Karpas-422 (cell line): ENCODE measurements at regions not wholly inside any gene's neighbourhood (a gene's known extent, or its start where the extent isn't known, plus 50 kb on each side); places are given as distances from the start of the nearest gene placed in this dataset.
"Not testable (repeated sequence)": the region's sequence is repeated elsewhere in the genome, so short reads cannot be mapped to it uniquely, and the experiment has no call there.

Source experiments
- DNase-seq: peaks from one replicate; pipeline ENCODE4 v3.0.0-alpha.2; 2015
- H2AFZ ChIP-seq: fragments of 200-600 bp; sonication (generic); 2 replicates; pipeline ENCODE4 v1.6.1; 2014; ENCODE audit warnings: antibody characterized with exemption, low read length, mixed read lengths
- H3K27ac ChIP-seq: fragments of 200-600 bp; sonication (generic); 2 replicates; pipeline ENCODE4 v1.5.1; 2014; ENCODE audit warnings: mild to moderate bottlenecking, low read length, moderate library complexity
- H3K27me3 ChIP-seq: fragments of 200-600 bp; sonication (generic); 2 replicates; pipeline ENCODE4 v1.6.1; 2014; ENCODE audit warnings: low read length, mixed read lengths
- H3K36me3 ChIP-seq: fragments of 200-600 bp; sonication (generic); 2 replicates; pipeline ENCODE4 v1.6.1; 2014; ENCODE audit warnings: low read length, mixed read lengths; ENCODE audit not compliant: insufficient read depth
- H3K4me1 ChIP-seq: fragments of 200-600 bp; sonication (generic); 2 replicates; pipeline ENCODE4 v1.6.1; 2014; ENCODE audit warnings: mild to moderate bottlenecking, low read length, mixed read lengths
- H3K4me2 ChIP-seq: fragments of 200-600 bp; sonication (generic); 2 replicates; pipeline ENCODE4 v1.6.1; 2014; ENCODE audit warnings: low read length, low read depth, mild to moderate bottlenecking; ENCODE audit not compliant: poor library complexity, severe bottlenecking
- H3K4me3 ChIP-seq: fragments of 200-600 bp; sonication (generic); 2 replicates; pipeline ENCODE4 v1.5.1; 2014; ENCODE audit warnings: mild to moderate bottlenecking, antibody characterized with exemption, low read length, mixed read lengths
- H3K79me2 ChIP-seq: fragments of 200-600 bp; sonication (generic); 2 replicates; pipeline ENCODE4 v1.6.1; 2014; ENCODE audit warnings: mild to moderate bottlenecking, low read length, mixed read lengths
- H3K9ac ChIP-seq: fragments of 200-600 bp; sonication (generic); 2 replicates; pipeline ENCODE4 v1.6.0; 2014; ENCODE audit warnings: low read length
- H3K9me2 ChIP-seq: fragments of 200-600 bp; sonication (generic), shearing (Covaris generic); replicated peaks from 2 replicates; pipeline ENCODE4 v1.6.0; 2014; ENCODE audit warnings: mild to moderate bottlenecking, low read length, moderate library complexity; ENCODE audit not compliant: insufficient read depth
- H3K9me3 ChIP-seq: fragments of 300-700, 200-600 bp; sonication (generic); 2 replicates; pipeline ENCODE4 v1.6.1; 2014; ENCODE audit warnings: low read length, mixed read lengths
- H4K20me1 ChIP-seq: fragments of 200-600 bp; sonication (generic); 2 replicates; pipeline ENCODE4 v1.6.1; 2014; ENCODE audit warnings: mild to moderate bottlenecking, antibody characterized with exemption, low read length, low read depth; ENCODE audit not compliant: insufficient read depth

- H3K79me2 ChIP-seq, H3K9me2 ChIP-seq, H3K9me3 ChIP-seq, H2AFZ ChIP-seq, H3K36me3 ChIP-seq, H3K4me2 ChIP-seq, H3K27me3 ChIP-seq, H3K4me3 ChIP-seq, H3K4me1 ChIP-seq, DNase-seq, H3K9ac ChIP-seq, H3K27ac ChIP-seq, H4K20me1 ChIP-seq: not testable (repeated sequence)
These were observed 81.3 kb upstream of the CMKLR1 start for GRCh38 chr12:108420421-108420820.

- H4K20me1 ChIP-seq, result no peaks in the 10 kb centered on the region
- H3K9ac ChIP-seq, result no peak overlapping the region
- no peak overlapping the region for H3K4me2 ChIP-seq
- peaks cover 5% of the 10 kb centered on the region; the same call in 1 of the 2 replicates for H3K4me1 ChIP-seq
- H3K27me3 ChIP-seq, result no peaks in the 10 kb centered on the region
- no peaks in the 10 kb centered on the region for H3K9me3 ChIP-seq
- DNase-seq, result no peak
- H3K27ac ChIP-seq, result no peak overlapping the region
- H3K36me3 ChIP-seq, result no peaks in the 10 kb centered on the region
- H3K79me2 ChIP-seq, result no peaks in the 10 kb centered on the region
- peak overlapping the region; percentile 28; the same call in 1 of the 2 replicates for H2AFZ ChIP-seq
- H3K9me2 ChIP-seq, result no peaks in the 10 kb centered on the region
- H3K4me3 ChIP-seq, result no peak overlapping the region
These were observed 80.8 kb upstream of the CMKLR1 start for GRCh38 chr12:108419949-108420348.

GRCh38 chr12:108418164-108418890 lies 79.2 kb upstream of the CMKLR1 start:
- H3K4me2 ChIP-seq, result no peak overlapping the region
- no peaks in the 10 kb centered on the region for H3K36me3 ChIP-seq
- peaks cover 5% of the 10 kb centered on the region; the same call in 1 of the 2 replicates for H3K4me1 ChIP-seq
- H3K9me2 ChIP-seq, result no peaks in the 10 kb centered on the region
- H3K27me3 ChIP-seq, result no peaks in the 10 kb centered on the region
- DNase-seq, result no peak
- H3K79me2 ChIP-seq, result no peaks in the 10 kb centered on the region
- H2AFZ ChIP-seq, result no peak overlapping the region
- H3K9me3 ChIP-seq, result no peaks in the 10 kb centered on the region
- H3K9ac ChIP-seq, result no peak overlapping the region
- H3K4me3 ChIP-seq, result no peak overlapping the region
- no peaks in the 10 kb centered on the region for H4K20me1 ChIP-seq
- H3K27ac ChIP-seq, result no peak overlapping the region

GRCh38 chr12:108414021-108414420 lies 74.9 kb upstream of the CMKLR1 start:
- Histone ChIP-seq H3K4me3 (no peak overlapping the region), H3K9ac (no peak overlapping the region), H3K4me2 (no peak overlapping the region), H3K27ac (no peak overlapping the region), H3K36me3 (no peaks in the 10 kb centered on the region), H3K4me1 (no peaks in the 10 kb centered on the region), H3K9me3 (no peaks in the 10 kb centered on the region), H3K27me3 (0 out of 2 replicates have a peak, but pooled peaks cover 3% of the 10 kb centered on the region), H2AFZ (no peak overlapping the region), H3K79me2 (no peaks in the 10 kb centered on the region), H3K9me2 (no peaks in the 10 kb centered on the region), H4K20me1 (no peaks in the 10 kb centered on the region)
- no peak for DNase-seq

- Histone ChIP-seq H3K9me2 (no peaks in the 10 kb centered on the region), H3K36me3 (no peaks in the 10 kb centered on the region), H2AFZ (no peak overlapping the region), H3K4me2 (no peak overlapping the region), H3K4me1 (no peaks in the 10 kb centered on the region), H3K9ac (no peak overlapping the region), H3K79me2 (no peaks in the 10 kb centered on the region), H3K27me3 (0 out of 2 replicates have a peak, but pooled peaks cover 3% of the 10 kb centered on the region), H3K27ac (no peak overlapping the region), H4K20me1 (no peaks in the 10 kb centered on the region), H3K9me3 (no peaks in the 10 kb centered on the region), H3K4me3 (no peak overlapping the region)
- no peak for DNase-seq
These were observed 71.6 kb upstream of the CMKLR1 start for GRCh38 chr12:108410689-108411088.

- no peaks in the 10 kb centered on the region for H3K9me3 ChIP-seq
- H2AFZ ChIP-seq, result no peak overlapping the region
- H3K9me2 ChIP-seq, result no peaks in the 10 kb centered on the region
- no peak for DNase-seq
- H3K4me2 ChIP-seq, result no peak overlapping the region
- no peaks in the 10 kb centered on the region for H3K36me3 ChIP-seq
- H3K79me2 ChIP-seq, result no peaks in the 10 kb centered on the region
- 0 out of 2 replicates have a peak, but pooled peaks cover 3% of the 10 kb centered on the region for H3K27me3 ChIP-seq
- no peak overlapping the region for H3K27ac ChIP-seq
- no peaks in the 10 kb centered on the region for H3K4me1 ChIP-seq
- no peaks in the 10 kb centered on the region for H4K20me1 ChIP-seq
- no peak overlapping the region for H3K9ac ChIP-seq
- H3K4me3 ChIP-seq, result no peak overlapping the region
These were observed 70.4 kb upstream of the CMKLR1 start for GRCh38 chr12:108409481-108409880.

- Histone ChIP-seq H3K4me3 (no peak overlapping the region), H3K79me2 (no peaks in the 10 kb centered on the region), H3K4me2 (no peak overlapping the region), H3K4me1 (no peaks in the 10 kb centered on the region), H3K36me3 (no peaks in the 10 kb centered on the region), H3K9ac (no peak overlapping the region), H3K27ac (no peak overlapping the region), H3K9me2 (no peaks in the 10 kb centered on the region), H2AFZ (no peak overlapping the region), H4K20me1 (no peaks in the 10 kb centered on the region), H3K9me3 (no peaks in the 10 kb centered on the region), H3K27me3 (no peaks in the 10 kb centered on the region)
- no peak for DNase-seq
These were observed 64.8 kb upstream of the CMKLR1 start for GRCh38 chr12:108403952-108404351.

GRCh38 chr12:108401964-108402363 lies 62.9 kb upstream of the CMKLR1 start:
- Histone ChIP-seq H3K79me2 (no peaks in the 10 kb centered on the region), H3K9ac (no peak overlapping the region), H3K4me1 (no peaks in the 10 kb centered on the region), H2AFZ (no peak overlapping the region), H3K27me3 (no peaks in the 10 kb centered on the region), H3K9me3 (no peaks in the 10 kb centered on the region), H3K9me2 (no peaks in the 10 kb centered on the region), H3K4me3 (no peak overlapping the region), H3K4me2 (no peak overlapping the region), H4K20me1 (no peaks in the 10 kb centered on the region), H3K36me3 (no peaks in the 10 kb centered on the region), H3K27ac (no peak overlapping the region)
- DNase-seq, result no peak
